Right cardiac atrium (tissue), 5 donors: ENCODE measurements at regions not wholly inside any gene's neighbourhood (a gene's known extent, or its start where the extent isn't known, plus 50 kb on each side); places are given as distances from the start of the nearest gene placed in this dataset.
"Not testable (repeated sequence)": the region's sequence is repeated elsewhere in the genome, so short reads cannot be mapped to it uniquely, and the experiment has no call there.

Experiments used
- ATAC-seq, 2 donors: fragments of 200-7000 bp; cut with Tn5 transposase; one replicate each; pipeline versions ENCODE4 v1.8.0 to v1.9.1; 2020; ENCODE audit warnings: moderate library complexity in 2 of 2, mild to moderate bottlenecking in 1 of 2
- DNase-seq, 3 donors: peaks; one replicate each; pipeline ENCODE4 v3.0.0-alpha.2; 2020
- H3K27ac ChIP-seq: one replicate; pipeline ENCODE4 v1.5.1; 2013; ENCODE audit warnings: mild to moderate bottlenecking, low read length, control low read depth, moderate library complexity
- H3K27me3 ChIP-seq: one replicate; pipeline ENCODE4 v1.6.1; 2013; ENCODE audit not compliant: control insufficient read depth, insufficient read depth
- H3K4me1 ChIP-seq: one replicate; pipeline ENCODE4 v1.6.1; 2013; ENCODE audit warnings: low read length; ENCODE audit not compliant: control insufficient read depth, insufficient read depth
- H3K4me3 ChIP-seq: one replicate; pipeline ENCODE4 v1.5.1; 2013; ENCODE audit warnings: low read length, control low read depth
- H3K9me3 ChIP-seq: one replicate; pipeline ENCODE4 v1.6.1; 2013; ENCODE audit warnings: low read length; ENCODE audit not compliant: control insufficient read depth
- WGBS: extraction: QIAGEN DNeasy Blood & Tissue Kit; methylation state at CpG from one replicate; pipeline ENCODE4 v1.1.7; 2013; 5-methylcytosine and 5-hydroxymethylcytosine counted together
- intact Hi-C, 4 donors: fragments of 100-400 bp; cut with DNase I; formaldehyde crosslinking; loops; one replicate each; pipeline versions ENCODE4 v1.11.0 to v1.14.0; 2022 to 2023
- donor health status: healthy with polysubstance abuse.
- donor health status: DM: no; HTN: yes; CAD: no.
- donor health status: DM: no; HTN: no; CAD: no.
- donor health status: DM: no; HTN: yes; CAD: no; lungs with severe emphysema.
- donor health status: DM: yes; HTN: yes; CAD: no.

DNA sequence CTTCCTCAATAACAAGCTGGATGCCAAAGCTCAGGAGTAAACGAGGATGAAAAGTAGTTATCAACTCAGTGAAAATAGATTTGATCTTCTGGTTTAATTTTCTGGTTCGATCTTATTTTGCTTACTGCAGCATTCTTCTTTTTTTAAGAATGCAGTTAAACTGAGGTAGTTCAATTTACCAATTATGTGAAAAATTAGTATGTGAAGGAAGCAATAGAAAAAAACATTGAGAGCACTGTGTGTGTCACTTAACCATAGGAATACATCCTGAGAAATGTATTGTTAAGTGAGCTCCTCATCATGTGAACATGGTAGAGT, 111.4 kb upstream of the TSPAN8 start:
- WGBS: 58% methylated on average over 2 of the region's 2 CpGs
- DNase-seq (no peak), ATAC-seq (no peak)
- Histone ChIP-seq H3K4me3 (no peak overlapping the region), H3K27me3 (no peaks in the 10 kb centered on the region), H3K4me1 (no peaks in the 10 kb centered on the region), H3K9me3 (no peaks in the 10 kb centered on the region), H3K27ac (no peak overlapping the region)
- intact Hi-C loops: no loop called here

GRCh38 chr12:71268598-71269280, 110.9 kb upstream of the TSPAN8 start:
- Histone ChIP-seq H3K9me3 (no peaks in the 10 kb centered on the region), H3K27me3 (no peaks in the 10 kb centered on the region), H3K4me1 (no peaks in the 10 kb centered on the region), H3K4me3 (no peak overlapping the region), H3K27ac (no peak overlapping the region)
- WGBS: 95% methylated on average over 1 of the region's 1 CpG
- intact Hi-C loops: no loop called here
- ATAC-seq: no peak
- DNase-seq: no peak

- Histone ChIP-seq H3K4me1 (no peaks in the 10 kb centered on the region), H3K27me3 (no peaks in the 10 kb centered on the region), H3K9me3 (no peaks in the 10 kb centered on the region), H3K27ac (no peak overlapping the region), H3K4me3 (no peak overlapping the region)
- intact Hi-C loops: no loop called here
- no peak for ATAC-seq
- 36% methylated on average over 4 of the region's 4 CpGs for WGBS
- DNase-seq: no peak
Observed at GRCh38 chr12:71266606-71267005, 108.8 kb upstream of the TSPAN8 start.

DNA sequence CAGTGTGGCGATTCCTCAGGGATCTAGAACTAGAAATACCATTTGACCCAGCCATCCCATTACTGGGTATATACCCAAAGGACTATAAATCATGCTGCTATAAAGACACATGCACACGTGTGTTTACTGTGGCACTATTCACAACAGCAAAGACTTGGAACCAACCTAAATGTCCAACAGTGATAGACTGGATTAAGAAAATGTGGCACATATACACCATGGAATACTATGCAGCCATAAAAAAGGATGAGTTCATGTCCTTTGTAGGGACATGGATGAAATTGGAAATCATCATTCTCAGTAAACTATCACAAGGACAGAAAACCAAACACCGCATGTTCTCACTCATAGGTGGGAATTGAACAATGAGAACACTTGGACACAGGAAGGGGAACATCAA, 107.9 kb upstream of the TSPAN8 start:
- DNase-seq, H3K9me3 ChIP-seq, ATAC-seq, H3K4me1 ChIP-seq, intact Hi-C loops, H3K27ac ChIP-seq, H3K4me3 ChIP-seq, H3K27me3 ChIP-seq: not testable (repeated sequence)
- WGBS: 92% methylated on average over 1 of the region's 3 CpGs

DNA sequence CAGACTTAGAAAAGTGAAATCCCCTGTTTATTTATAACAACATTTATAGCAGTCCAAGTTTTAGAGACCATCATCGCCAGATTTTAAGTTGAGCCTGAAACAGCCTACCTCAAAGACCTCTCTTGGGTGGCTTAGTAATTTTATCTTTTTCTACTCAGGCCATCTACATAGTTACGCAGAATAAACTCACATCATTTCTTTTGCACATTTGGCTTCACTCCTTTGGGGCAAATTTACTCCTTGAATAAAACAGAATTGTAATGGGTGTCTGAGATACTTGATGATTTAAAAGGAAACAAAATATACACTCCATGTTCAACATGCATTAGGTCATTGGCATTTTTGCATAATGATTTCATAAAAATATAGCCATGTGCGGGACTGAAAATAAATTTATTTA, 104.7 kb upstream of the TSPAN8 start:
- intact Hi-C loops: no loop called here
- no peaks in the 10 kb centered on the region for H3K4me1 ChIP-seq
- no peak overlapping the region for H3K4me3 ChIP-seq
- no peak for DNase-seq
- no peaks in the 10 kb centered on the region for H3K9me3 ChIP-seq
- no peak overlapping the region for H3K27ac ChIP-seq
- WGBS: 77% methylated on average over 3 of the region's 3 CpGs
- no peak for ATAC-seq
- no peaks in the 10 kb centered on the region for H3K27me3 ChIP-seq

DNA sequence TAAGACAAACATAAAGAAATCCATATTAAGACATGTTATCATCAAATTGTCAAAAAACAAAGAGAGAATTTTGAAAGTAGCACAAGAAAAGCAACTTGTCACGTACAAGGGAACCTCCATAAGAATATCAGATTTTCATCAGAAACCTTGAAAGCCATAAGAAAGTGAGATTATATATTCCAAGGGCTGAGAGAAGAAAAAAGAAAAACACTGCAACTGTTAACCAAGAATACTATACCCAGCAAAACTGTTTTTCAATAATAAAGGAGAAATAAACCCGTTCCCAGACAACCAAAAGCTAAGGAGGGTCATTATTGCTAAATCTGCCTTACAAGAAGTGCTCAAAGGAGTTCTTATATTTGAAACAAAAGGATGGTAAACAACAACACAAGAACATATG, 94.7 kb upstream of the TSPAN8 start:
- DNase-seq (no peak), ATAC-seq (no peak)
- WGBS: 74% methylated on average over 2 of the region's 2 CpGs
- intact Hi-C loops: no loop called here
- Histone ChIP-seq H3K9me3 (no peaks in the 10 kb centered on the region), H3K27me3 (no peaks in the 10 kb centered on the region), H3K27ac (no peak overlapping the region), H3K4me3 (no peak overlapping the region), H3K4me1 (no peaks in the 10 kb centered on the region)

DNA sequence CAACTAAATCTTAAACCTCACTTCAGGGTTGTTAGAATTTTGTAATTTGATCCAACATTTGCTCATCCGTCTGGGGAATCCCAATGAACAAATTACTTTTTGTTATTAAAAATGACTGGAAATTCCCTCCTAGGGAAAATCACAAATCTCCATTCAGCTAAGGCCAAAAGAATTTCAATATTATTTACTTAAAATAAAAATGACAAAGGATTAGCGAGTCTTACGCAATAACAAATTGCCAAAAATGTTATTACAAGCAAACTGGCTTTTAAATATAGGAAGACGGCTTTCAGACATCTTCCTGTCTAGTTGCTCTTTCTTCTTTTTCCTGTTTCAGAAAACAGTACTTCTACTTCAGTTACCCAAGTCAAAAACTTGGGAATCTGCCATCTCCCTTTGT, 92.4 kb upstream of the TSPAN8 start:
- no peak for ATAC-seq
- WGBS: 59% methylated on average over 4 of the region's 4 CpGs
- intact Hi-C loops: no loop called here
- H3K9me3 ChIP-seq: no peaks in the 10 kb centered on the region
- H3K27me3 ChIP-seq: no peaks in the 10 kb centered on the region
- DNase-seq: no peak
- no peaks in the 10 kb centered on the region for H3K4me1 ChIP-seq
- no peak overlapping the region for H3K4me3 ChIP-seq
- H3K27ac ChIP-seq: no peak overlapping the region

- no peak for ATAC-seq
- Histone ChIP-seq H3K4me3 (no peak overlapping the region), H3K27me3 (no peaks in the 10 kb centered on the region), H3K9me3 (no peaks in the 10 kb centered on the region), H3K27ac (no peak overlapping the region), H3K4me1 (no peaks in the 10 kb centered on the region)
- 56% methylated on average over 1 of the region's 1 CpG for WGBS
- DNase-seq: no peak
- intact Hi-C loops: no loop called here
Observed at GRCh38 chr12:71243370-71243769, 85.6 kb upstream of the TSPAN8 start.

DNA sequence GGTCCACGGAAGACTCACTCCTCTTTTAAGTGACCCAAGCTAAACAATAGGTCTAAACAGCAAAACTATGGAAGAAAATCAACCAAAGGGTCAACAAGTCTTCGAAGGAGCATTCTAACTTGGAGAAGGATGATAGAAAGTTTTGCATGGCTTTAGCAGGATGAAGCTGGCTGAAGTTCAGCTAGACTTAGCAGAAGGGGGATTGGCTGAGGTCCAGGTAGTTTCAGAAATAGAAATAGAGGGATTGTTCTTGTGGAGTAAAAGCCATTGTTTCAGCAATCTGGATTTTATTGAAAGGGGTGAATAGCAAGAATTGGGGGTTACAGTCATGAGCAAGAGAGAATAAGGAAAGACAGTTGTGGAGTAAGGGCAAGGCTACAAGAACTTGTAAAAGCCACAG, 84.7 kb upstream of the TSPAN8 start:
- no peaks in the 10 kb centered on the region for H3K9me3 ChIP-seq
- intact Hi-C loops: no loop called here
- no peak overlapping the region for H3K4me3 ChIP-seq
- 34% methylated on average over 2 of the region's 2 CpGs for WGBS
- DNase-seq: no peak
- no peaks in the 10 kb centered on the region for H3K27me3 ChIP-seq
- ATAC-seq: no peak
- H3K27ac ChIP-seq: no peak overlapping the region
- H3K4me1 ChIP-seq: no peaks in the 10 kb centered on the region

DNA sequence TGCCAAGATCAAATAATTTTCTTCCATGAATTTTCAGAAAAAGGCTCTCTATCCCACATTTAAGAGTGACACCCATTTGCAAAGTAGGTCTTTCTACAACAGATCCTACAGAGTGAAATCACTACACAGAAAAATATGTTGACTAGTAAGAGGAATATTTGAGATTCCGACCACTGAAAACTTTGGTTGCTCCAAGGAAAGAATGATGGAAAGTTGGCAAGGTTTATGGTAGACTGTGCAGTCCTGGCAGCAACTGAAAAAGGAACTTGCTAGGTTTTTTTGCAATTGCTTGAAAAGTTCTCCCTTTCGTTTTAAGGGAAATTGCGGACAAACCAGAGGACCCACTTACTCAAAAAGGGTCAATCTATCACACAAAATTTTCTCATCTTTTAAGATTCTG, 83.1 kb upstream of the TSPAN8 start:
- 66% methylated on average over 3 of the region's 3 CpGs for WGBS
- no peaks in the 10 kb centered on the region for H3K9me3 ChIP-seq
- intact Hi-C loops: no loop called here

DNA sequence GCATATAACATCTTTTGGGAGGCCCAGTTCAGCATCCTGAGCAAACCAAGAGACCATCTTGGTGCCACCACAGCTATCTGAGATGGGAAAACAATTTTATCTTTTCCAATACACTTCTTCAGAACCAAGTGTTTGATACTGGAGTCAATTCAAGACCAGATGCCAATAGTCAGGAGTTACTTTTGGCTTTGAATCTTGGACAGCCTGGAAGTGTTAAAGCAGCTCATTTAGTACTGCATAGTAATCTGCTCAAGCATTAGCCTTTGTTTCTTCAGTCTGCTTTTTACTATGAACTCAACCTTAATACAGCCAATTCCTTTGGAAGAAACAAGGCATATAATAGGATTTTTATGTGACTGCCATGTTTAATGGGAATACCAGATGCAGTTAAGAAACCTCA, 81.9 kb upstream of the TSPAN8 start:
- no peaks in the 10 kb centered on the region for H3K27me3 ChIP-seq
- H3K9me3 ChIP-seq: no peaks in the 10 kb centered on the region
- H3K27ac ChIP-seq: no peak overlapping the region
- ATAC-seq (no peak), DNase-seq (no peak)
- H3K4me3 ChIP-seq: no peak overlapping the region
- H3K4me1 ChIP-seq: no peaks in the 10 kb centered on the region
- intact Hi-C loops: no loop called here

More for the DNA sequence above, 83.1 kb upstream of the TSPAN8 start:
- ATAC-seq: no peak
- H3K4me3 ChIP-seq: no peak overlapping the region
- no peak for DNase-seq
- no peaks in the 10 kb centered on the region for H3K27me3 ChIP-seq
- H3K27ac ChIP-seq: no peak overlapping the region
- no peaks in the 10 kb centered on the region for H3K4me1 ChIP-seq

DNA sequence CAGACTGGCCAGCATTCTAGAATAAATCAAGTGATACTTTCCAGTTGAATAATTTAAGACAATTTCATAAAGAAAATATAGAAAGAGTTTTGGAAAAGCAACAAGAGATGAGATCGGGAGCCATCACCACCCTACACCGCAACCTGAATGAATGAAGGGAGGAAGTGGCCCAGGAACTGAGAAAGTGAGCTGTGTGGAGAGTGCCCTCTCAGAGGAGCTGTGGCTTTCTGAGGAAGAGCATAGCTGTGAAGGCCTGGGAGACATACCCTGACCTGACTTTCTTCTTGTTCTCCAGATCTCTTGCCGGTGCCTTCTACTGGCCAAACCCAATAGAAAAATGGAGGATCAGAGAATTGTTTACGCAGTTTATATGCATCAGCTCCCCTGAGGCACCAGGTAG, 79.3 kb upstream of the TSPAN8 start:
- Histone ChIP-seq H3K27ac (no peak overlapping the region), H3K9me3 (peaks cover 1% of the 10 kb centered on the region), H3K27me3 (no peaks in the 10 kb centered on the region), H3K4me1 (no peaks in the 10 kb centered on the region), H3K4me3 (no peak overlapping the region)
- no peak for ATAC-seq
- 95% methylated on average over 4 of the region's 4 CpGs for WGBS
- intact Hi-C loops: no loop called here
- DNase-seq: no peak
